ACC112 (cell line): ENCODE measurements at regions not wholly inside any gene's neighbourhood (a gene's known extent, or its start where the extent isn't known, plus 50 kb on each side); places are given as distances from the start of the nearest gene placed in this dataset.

Experiments
- H2AFZ ChIP-seq: fragments of 200-600 bp; sonication (generic); one replicate; pipeline ENCODE4 v1.6.0; 2017; ENCODE audit warnings: antibody characterized with exemption, low read length; ENCODE audit not compliant: unreplicated experiment
- H3K27ac ChIP-seq: fragments of 200-600 bp; sonication (generic); 2 replicates; pipeline ENCODE4 v1.5.1; 2014; ENCODE audit warnings: low read depth, mild to moderate bottlenecking, antibody characterized with exemption, low read length, moderate library complexity
- H3K27me3 ChIP-seq: fragments of 200-600 bp; sonication (generic); 2 replicates; pipeline ENCODE4 v1.6.1; 2014; ENCODE audit warnings: mild to moderate bottlenecking, antibody characterized with exemption, low read length, moderate library complexity, mixed read lengths; ENCODE audit not compliant: insufficient read depth
- H3K36me3 ChIP-seq: fragments of 200-600 bp; sonication (generic); 2 replicates; pipeline ENCODE4 v1.6.1; 2016; ENCODE audit warnings: mild to moderate bottlenecking, antibody characterized with exemption, low read length, moderate library complexity, mixed read lengths; ENCODE audit not compliant: insufficient read depth
- H3K4me1 ChIP-seq: fragments of 200-600 bp; sonication (generic); one replicate; pipeline ENCODE4 v1.6.1; 2016; ENCODE audit warnings: low read length, mixed read lengths; ENCODE audit not compliant: insufficient read depth, unreplicated experiment, control insufficient read depth
- H3K4me3 ChIP-seq: fragments of 200-600 bp; sonication (generic); 2 replicates; pipeline ENCODE4 v1.5.1; 2014; ENCODE audit warnings: mild to moderate bottlenecking, low read depth, low read length
- H3K79me2 ChIP-seq: fragments of 200-600 bp; sonication (generic); one replicate; pipeline ENCODE4 v1.6.0; 2016; ENCODE audit warnings: low read length; ENCODE audit not compliant: control insufficient read depth, unreplicated experiment, insufficient read depth

GRCh38 chr7:21107101-21107500 lies 320.4 kb upstream of the SP8 start:
- H3K36me3 ChIP-seq, result no peaks in the 10 kb centered on the region
- peak overlapping the region; percentile 41; the same call in 1 of the 2 replicates for H3K27ac ChIP-seq
- no peaks in the 10 kb centered on the region for H3K27me3 ChIP-seq
- no peak overlapping the region for H2AFZ ChIP-seq
- no peaks in the 10 kb centered on the region for H3K4me1 ChIP-seq
- H3K4me3 ChIP-seq, result no peak overlapping the region
- no peaks in the 10 kb centered on the region for H3K79me2 ChIP-seq

- Histone ChIP-seq H3K79me2 (no peaks in the 10 kb centered on the region), H3K4me1 (no peaks in the 10 kb centered on the region), H3K36me3 (no peaks in the 10 kb centered on the region), H3K27ac (no peak overlapping the region), H3K4me3 (no peak overlapping the region), H3K27me3 (no peaks in the 10 kb centered on the region), H2AFZ (no peak overlapping the region)
Measured at GRCh38 chr7:21108182-21108581, 319.7 kb upstream of the SP4 start.

- Histone ChIP-seq H3K27ac (no peak overlapping the region), H3K27me3 (no peaks in the 10 kb centered on the region), H2AFZ (no peak overlapping the region), H3K79me2 (no peaks in the 10 kb centered on the region), H3K4me1 (no peaks in the 10 kb centered on the region), H3K4me3 (no peak overlapping the region), H3K36me3 (no peaks in the 10 kb centered on the region)
Measured at GRCh38 chr7:21113609-21114415, 314.1 kb upstream of the SP4 start.

GRCh38 chr7:21123586-21123985 lies 304.3 kb upstream of the SP4 start:
- H3K4me1 ChIP-seq, result no peaks in the 10 kb centered on the region
- H3K36me3 ChIP-seq, result no peaks in the 10 kb centered on the region
- H3K27me3 ChIP-seq, result no peaks in the 10 kb centered on the region; the same call in 1 of the 2 replicates
- no peak overlapping the region for H2AFZ ChIP-seq
- no peak overlapping the region for H3K4me3 ChIP-seq
- no peak overlapping the region for H3K27ac ChIP-seq
- no peaks in the 10 kb centered on the region for H3K79me2 ChIP-seq

- Histone ChIP-seq H3K4me1 (no peaks in the 10 kb centered on the region), H3K36me3 (no peaks in the 10 kb centered on the region), H3K79me2 (no peaks in the 10 kb centered on the region), H3K27ac (no peak overlapping the region), H2AFZ (no peak overlapping the region), H3K27me3 (no peaks in the 10 kb centered on the region; the same call in 1 of the 2 replicates), H3K4me3 (no peak overlapping the region)
Measured at GRCh38 chr7:21125297-21125696, 302.6 kb upstream of the SP4 start.

GRCh38 chr7:21128062-21128817 lies 299.6 kb upstream of the SP4 start:
- Histone ChIP-seq H3K4me3 (no peak overlapping the region), H3K4me1 (no peaks in the 10 kb centered on the region), H3K27ac (no peak overlapping the region), H3K27me3 (no peaks in the 10 kb centered on the region; the same call in 1 of the 2 replicates), H3K36me3 (no peaks in the 10 kb centered on the region), H3K79me2 (no peaks in the 10 kb centered on the region), H2AFZ (no peak overlapping the region)

GRCh38 chr7:21131897-21132296 lies 296.0 kb upstream of the SP4 start:
- Histone ChIP-seq H3K4me3 (no peak overlapping the region), H3K4me1 (no peaks in the 10 kb centered on the region), H3K27me3 (no peaks in the 10 kb centered on the region), H3K36me3 (no peaks in the 10 kb centered on the region), H3K27ac (no peak overlapping the region), H3K79me2 (no peaks in the 10 kb centered on the region), H2AFZ (no peak overlapping the region)

GRCh38 chr7:21134631-21135030 lies 293.3 kb upstream of the SP4 start:
- Histone ChIP-seq H3K27me3 (no peaks in the 10 kb centered on the region), H3K4me1 (no peaks in the 10 kb centered on the region), H2AFZ (no peak overlapping the region), H3K79me2 (no peaks in the 10 kb centered on the region), H3K27ac (no peak overlapping the region), H3K4me3 (no peak overlapping the region), H3K36me3 (no peaks in the 10 kb centered on the region)

GRCh38 chr7:21135437-21135836 lies 292.4 kb upstream of the SP4 start:
- no peaks in the 10 kb centered on the region for H3K36me3 ChIP-seq
- no peaks in the 10 kb centered on the region for H3K79me2 ChIP-seq
- no peaks in the 10 kb centered on the region for H3K4me1 ChIP-seq
- H3K27ac ChIP-seq, result no peak overlapping the region
- H3K27me3 ChIP-seq, result no peaks in the 10 kb centered on the region
- H2AFZ ChIP-seq, result no peak overlapping the region
- no peak overlapping the region for H3K4me3 ChIP-seq

- Histone ChIP-seq H3K4me1 (no peaks in the 10 kb centered on the region), H3K4me3 (no peak overlapping the region), H3K79me2 (no peaks in the 10 kb centered on the region), H2AFZ (no peak overlapping the region), H3K36me3 (no peaks in the 10 kb centered on the region), H3K27ac (no peak overlapping the region), H3K27me3 (no peaks in the 10 kb centered on the region)
Measured at GRCh38 chr7:21137640-21138039, 290.2 kb upstream of the SP4 start.

GRCh38 chr7:21140622-21141021 lies 287.3 kb upstream of the SP4 start:
- no peak overlapping the region for H2AFZ ChIP-seq
- no peaks in the 10 kb centered on the region for H3K4me1 ChIP-seq

More at GRCh38 chr7:21140622-21141021, 287.3 kb upstream of the SP4 start:
- Histone ChIP-seq H3K27me3 (no peaks in the 10 kb centered on the region), H3K4me3 (no peak overlapping the region), H3K79me2 (no peaks in the 10 kb centered on the region), H3K27ac (no peak overlapping the region), H3K36me3 (no peaks in the 10 kb centered on the region)
